ENCODE measurements at regions not wholly inside any gene's neighbourhood (a gene's known extent, or its start where the extent isn't known, plus 50 kb on each side); places are given as distances from the start of the nearest gene placed in this dataset.

DNA sequence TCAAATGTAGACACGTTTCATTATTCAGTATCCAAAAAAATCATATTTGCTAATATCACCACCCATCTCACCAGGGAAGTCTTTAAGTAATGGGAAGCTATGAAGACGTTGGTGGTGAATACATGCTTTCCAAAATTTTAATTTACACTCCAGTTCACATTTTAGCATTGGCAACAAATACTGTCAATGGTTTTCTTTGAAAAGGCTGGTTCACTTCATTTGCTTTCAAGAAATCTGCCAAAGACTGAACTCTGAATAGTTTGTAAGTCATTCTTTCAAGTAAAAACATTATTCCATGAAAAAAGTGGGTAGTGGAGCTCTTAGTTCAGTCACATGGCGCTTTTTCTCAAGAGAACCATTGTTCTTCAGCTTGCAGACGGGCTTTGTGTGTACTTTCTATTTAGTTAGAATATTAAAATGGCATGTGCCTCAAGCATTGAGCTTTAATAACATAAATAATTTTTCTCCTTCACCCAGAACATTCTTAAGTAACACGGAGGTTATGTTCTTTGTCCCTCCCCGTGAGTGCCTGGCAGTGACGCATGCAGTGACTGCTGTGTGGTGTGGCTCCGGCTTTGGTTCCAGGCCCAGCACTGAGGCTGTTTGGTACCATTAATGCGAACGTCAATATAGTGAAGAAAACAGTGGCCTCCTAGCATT, 300.0 kb upstream of the HDAC4 start:
- DNase-seq: no peak

DNA sequence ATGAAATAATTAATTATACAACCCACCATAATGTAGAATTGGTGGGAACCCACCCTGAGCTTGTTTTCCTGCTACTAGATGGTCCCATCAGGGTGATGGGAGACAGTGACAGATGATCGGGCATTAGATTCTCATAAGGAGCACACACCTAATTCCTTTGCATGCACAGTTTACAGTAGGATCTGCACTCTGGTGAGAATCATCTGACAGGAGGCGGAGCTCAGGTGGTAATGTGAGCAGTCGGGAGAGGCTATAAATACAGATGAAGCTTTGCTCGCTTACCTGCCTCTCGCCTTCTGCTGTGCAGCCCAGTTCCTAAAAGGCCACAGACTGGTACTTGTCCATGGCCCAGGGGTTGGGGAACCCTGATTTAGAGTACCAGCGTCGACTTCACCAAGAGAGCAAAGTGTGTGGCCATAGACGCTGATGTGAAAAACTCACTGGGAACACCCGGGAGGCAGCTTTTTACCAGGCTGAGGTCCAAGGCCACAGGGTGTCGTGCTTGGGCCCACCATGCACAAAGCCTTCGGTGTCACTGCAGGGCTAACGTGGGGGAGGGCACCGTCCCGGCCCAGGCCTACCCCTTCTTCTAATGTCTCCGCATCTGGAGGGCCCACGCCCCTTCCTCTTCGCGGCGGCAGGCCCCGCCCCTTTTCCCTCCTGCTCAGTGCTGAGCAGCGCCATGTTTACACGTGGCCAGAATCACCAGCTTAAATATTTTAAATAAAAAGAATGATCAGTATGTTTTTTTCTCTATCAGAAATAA, 296.8 kb upstream of the HDAC4 start:
- DNase-seq: no peak

DNA sequence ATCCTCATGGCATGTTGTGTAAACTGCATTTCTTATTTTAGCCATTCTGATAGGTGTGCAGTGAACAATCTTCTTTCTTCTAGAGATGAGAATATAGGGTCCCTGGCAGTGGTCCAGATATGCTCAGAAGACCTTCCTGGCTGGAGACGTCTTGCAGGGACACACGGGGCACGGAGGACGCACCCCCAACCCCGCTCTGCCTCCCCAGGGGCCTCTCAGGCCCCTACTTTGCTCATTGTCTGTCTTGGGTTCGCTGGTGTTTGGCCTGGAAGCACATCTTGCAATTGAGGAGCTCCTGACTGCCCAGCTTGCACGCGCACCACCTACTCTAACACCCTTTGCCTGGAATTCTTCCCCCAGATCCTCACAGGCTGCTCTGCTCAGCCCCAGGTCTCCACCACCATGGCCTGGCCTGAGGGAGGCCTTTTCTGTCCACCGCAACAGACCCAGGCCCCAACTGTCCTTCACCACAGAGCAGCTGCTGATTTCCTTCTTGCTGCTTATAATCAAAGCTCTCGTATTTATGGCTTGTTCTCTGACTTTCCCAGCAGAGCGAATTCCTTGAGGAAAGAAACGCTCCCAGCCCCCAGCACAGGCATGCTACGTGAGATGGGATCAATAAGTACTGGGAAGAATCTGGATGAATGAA, 295.9 kb upstream of the HDAC4 start:
- no peak for DNase-seq

DNA sequence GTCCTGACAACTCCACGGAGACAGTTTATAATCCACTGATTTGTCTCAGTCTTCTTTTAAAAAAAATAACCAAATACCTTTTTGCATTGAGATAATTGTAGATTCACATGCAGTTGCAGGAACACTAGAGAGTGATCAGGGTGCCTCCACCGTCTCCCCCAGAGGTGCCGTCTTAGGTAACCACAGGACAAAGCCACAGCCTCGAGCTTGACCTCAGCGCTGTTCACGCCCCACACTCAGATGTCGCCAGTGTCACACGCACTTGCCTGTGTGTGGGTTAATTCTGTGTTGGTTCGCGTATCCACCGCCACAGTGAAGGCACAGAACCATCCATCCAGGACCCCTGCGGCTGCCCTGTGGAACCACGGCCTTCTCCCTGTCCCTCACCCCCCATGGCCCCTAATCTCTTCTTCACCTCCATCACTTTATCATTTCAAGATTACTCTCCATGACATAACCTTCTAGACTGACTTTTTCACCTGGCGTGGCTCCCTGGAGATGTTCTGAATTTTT, 295.0 kb upstream of the HDAC4 start:
- no peak for DNase-seq

DNA sequence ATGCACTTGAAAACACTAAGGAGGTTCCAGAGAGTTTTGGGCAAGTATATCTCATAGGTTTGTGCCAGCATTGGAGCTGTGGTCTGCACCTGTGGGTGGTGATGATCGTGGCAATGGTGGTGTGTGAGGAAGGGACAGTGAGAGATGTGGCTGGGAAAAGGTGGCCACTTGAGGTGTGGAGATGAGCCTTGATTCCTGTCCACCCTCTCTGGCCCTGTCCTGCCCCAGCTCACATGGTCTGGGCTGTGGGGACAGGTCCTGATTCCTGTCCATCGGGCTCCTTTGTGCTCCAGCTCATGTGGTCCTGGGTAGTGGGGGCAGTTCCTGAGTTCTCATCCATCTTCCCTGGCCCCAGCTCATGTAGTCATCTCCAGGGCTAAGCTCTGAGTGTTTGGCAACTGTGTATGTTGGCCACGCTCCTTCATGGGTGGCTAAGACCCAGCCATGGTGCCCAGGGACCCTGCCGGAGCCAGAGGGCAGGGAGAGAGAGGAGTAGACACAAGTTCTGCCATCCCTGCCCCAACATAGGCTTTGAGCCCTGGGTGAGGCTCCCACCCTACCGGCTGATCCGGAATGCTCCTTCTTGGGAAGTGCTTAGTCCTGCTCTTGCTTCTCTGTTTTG, 294.4 kb upstream of the HDAC4 start:
- no peak for DNase-seq

DNA sequence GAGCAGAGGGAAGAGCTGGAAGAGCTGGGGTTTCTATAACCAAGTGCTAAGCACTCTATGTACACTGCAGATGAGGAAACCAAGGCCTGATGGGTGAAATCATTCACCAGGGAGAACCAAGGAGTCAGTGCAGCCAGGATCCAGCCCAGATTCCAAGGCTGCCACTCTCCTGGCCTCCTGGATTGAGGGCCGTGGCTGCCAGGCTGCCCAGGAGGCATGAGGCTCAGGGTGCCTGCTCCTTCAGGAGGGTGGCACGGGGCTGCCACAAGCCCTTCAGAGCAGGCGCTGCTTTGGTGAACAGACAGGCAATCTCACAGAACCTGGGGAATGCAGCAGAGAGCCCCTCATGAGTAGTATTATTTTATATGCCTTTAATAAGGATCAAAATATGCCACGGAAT, 293.7 kb upstream of the HDAC4 start:
- no peak for DNase-seq

DNA sequence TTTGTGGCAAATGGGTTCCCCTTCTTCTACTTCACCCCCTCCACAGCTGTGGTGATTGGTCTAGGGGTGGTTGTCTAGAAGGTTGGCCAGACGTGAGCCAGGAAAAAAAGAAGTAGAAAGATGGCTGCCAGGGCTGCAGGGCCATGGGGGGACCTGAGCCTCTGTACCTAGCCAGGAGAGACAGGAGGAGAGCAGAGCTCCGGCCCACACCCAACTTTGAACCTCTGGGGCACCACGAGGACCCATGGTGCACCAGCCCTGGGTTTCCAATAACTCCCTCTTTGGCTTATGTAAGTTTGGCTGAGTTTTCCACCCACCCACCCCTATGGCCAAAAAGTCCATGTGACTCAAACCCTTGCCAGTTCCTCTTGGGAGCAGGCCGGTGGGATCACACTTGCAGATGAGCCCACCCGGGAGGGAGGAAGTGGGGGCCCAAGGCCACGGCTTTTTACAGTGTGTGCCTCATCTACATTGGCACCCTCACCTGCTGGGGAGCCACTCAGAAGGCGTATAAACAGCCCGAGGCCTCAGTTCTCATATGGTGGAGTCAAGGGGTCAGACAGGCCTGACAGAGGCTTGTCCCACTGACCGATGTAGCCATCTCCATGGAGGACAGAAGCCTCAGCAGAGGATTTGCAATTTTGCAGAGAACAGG, 293.1 kb upstream of the HDAC4 start:
- no peak for DNase-seq

DNA sequence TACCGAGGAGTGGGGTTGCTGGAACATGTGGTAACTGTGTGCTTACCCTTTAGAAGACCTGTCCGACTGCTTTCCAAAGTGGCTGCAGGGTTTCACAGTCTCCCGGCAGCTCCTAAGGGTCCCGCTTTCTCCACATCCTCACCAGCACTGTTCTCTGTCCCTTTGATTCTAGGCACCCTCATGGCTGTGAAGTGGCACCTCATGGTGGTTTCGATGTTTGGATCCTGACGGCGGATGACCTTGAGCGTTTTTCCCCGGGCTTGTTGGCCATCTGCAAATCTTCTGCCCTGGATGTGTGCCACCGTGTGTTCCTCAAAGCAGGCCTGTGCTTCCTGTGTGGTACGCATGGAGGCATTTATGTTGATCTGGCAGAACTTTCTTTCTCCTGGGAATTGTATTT, 292.5 kb upstream of the HDAC4 start:
- DNase-seq: no peak

DNA sequence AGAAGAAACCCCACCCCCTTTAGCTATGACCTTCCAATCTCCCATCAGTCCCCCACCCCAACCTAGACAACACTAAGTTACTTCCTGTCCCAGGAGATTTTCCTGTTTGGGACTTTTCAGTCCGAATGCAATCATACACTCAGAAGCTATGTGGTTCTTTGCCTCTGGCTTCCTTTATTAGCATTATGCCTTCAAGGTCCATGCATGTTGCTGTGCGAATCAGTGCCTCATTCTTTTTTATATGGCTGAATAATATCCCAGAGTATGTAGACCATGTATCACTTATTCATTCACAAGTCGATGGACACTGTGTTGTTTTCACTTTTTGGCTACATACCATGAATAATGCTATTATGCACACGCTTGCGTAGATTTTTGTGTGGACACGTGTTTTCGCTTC, 292.1 kb upstream of the HDAC4 start:
- DNase-seq: no peak

DNA sequence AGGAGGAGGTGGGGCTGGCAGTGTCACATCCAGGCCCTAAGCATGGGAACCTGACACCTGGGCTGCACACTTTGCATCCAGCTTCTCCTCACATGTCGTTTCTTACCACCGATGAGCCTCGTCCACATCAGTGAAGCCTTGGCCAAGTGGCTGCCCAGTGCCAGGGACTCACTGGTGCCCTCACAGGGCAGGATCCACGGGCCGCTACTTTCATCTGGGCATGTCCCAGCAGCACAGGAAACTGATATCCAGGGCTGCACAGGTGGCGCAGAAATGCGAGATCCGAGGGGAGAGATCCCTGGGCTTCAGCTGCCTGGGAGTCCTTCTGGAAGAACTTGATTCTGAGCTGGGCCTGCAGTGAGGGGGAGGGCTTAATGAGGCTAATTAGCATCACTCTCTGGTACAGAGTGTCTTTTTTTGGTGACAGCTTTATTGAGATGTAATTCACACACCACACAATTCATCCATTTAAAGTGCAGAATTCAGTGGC, 291.6 kb upstream of the HDAC4 start:
- no peak for DNase-seq

DNA sequence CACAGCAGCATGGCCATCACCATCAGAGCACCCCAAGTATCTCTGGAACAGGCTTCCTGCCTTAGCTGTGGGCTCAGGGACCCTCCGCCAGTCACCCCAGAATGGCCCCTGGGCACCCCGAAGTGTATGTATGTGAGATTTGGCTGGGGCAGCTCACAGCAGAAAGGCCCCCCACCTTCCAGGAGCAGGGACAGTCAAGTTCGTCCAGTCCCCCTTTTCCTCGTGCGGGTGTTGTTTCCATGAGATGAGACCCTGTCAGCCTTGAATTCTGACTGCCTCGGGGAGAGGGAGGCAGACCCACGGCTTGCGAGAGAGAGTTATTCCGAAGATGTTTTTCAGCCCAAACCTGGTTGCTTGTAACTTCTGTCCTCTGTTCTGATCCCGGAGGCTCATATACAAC, 290.9 kb upstream of the HDAC4 start:
- no peak for DNase-seq

DNA sequence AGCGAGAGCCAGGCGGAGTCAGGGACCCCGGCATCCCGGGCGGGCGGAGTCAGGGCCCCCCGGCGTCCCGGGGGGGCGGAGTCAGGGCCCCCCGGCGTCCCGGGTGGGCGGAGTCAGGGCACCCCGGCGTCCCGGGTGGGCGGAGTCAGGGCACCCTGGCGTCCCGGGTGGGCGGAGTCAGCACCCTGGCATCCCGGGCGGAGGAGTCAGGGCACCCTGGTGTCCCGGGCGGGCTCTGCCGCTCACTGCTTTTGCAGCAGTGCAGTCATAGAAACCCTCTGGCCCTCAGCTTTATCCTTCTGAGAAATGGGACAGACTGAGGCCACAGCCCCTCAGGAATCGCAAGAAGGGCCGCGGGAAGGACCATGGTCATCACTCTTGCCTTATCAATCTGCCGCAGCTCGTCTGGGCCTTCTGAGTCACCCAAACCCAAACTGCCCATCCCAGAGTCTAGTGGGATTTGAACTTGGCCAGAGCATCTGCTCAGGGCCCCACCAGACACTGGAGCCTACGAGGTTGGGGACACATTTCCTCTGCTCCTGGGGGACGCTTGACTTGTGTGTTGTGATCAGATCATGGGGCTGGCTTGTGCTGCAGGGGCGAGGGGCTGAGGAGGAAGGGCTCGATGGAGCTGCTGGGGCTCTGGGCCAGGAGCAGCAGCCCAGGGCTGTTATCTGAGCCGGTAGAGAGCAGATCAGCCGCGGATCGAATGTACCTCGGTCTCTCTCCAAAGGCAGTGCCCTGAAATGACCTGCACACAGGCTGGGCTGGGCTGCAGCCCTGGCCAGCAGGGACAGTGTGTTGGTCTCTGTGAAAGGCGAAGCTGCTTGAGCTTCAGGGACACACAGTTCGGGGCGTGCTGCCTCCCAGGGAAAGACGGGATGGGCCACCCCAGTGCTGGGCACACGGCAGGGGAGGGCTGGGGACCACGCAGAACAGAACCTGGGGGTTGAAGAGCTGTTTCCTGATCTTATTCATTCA, 290.1 kb upstream of the HDAC4 start:
- no peak for DNase-seq

DNA sequence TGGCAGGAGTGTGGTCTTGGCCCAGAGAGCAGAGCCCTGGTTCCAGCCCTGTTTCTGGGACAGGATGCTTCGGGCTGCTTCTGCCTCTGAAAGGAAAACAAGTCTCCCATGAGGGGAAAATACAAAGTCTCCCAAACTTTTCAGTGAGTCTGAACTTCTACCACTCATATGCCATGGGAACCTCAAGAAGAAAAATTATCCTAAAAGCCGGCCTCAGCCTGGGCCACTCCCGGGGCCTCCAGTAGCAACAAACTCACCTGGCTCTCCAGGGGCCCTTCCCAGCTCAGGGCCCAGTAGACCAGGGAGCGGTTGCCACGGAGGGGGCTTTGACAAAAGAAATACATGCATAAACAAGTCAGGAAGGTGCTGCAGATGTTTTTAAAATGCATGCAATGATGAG, 289.2 kb upstream of the HDAC4 start:
- no peak for DNase-seq

DNA sequence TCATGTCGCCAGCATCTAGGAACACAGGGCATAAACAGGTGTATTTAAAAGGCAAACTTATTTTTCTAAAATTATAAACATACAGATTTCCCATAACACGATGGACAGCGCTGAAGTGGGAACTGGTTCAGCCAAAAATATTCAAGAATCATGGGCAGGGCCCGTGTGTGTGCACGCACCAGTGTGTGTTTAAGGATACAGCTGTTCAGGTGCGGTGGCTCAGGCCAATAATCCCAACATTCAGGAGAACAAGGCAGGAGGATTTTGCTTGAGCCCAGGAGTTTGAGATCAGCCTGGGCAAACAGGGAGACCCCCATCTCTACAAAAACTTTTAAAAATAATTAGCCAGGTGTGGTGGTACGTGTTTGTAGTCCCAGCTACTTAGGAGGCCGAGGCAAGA, 288.6 kb upstream of the HDAC4 start:
- no peak for DNase-seq

DNA sequence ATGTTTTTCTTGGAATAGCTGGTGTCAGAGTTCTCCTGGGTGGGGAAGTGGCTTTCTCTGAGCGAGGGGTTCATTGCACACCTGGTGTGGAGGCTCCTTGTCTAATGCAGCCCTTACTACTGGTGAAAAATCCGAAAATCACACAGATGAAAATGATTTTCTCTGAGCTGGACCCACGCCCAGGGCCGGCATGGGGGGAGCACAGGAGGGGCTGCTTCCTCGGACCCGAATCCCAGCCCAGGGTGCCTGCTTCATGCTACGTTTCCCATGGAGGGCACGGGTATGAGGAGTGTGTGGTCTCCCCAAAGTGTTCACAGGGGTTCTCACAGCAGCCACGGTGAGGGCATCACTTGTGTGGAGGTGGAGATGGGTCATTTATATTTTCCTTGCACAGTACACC, 288.0 kb upstream of the HDAC4 start:
- DNase-seq: no peak

DNA sequence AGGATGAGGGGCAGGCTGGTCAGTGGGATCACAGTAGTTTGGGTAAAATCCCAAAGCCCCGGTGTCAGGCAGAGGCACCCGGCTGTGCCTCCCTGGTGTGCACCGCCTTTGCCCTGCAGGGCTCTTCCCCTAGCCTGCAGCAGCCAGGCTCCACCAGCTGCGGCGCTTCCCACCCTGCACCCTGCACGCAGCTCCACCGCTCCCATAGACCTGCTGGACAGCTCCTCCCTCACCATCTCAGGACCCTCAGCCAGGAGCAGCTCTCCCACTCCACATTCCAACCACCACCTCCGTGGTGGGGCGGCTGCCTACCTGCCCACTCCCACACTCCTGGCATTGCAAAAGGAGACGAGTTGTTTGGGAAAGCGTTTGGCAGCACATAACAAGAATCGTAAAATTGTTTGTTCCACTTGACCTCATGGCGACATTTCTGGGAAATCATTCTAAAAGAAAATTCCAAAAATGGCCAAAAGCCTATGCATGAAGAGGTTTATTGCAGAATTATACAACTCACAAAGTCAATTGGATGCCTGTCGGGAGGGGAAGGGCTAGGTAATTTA, 287.4 kb upstream of the HDAC4 start:
- no peak for DNase-seq

DNA sequence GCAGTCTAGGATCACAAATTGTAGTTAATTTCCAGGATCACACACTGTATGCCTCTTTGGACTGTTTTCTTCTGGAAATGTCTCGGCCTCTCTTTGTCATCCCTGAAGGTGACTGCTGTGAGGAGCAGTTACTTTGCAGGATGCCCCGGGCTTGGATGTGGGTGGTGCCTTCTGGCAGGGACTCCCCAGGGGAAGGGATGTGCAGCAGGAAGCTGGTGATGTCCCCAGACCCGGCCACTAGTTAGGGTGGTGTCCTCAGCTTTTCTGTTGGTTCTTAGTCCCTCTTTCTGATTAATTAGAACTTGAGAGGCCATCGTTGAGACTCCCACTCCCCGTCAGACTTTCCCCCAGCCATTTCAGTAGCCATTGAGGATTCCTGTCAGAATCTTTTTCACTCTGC, 286.6 kb upstream of the HDAC4 start:
- no peak for DNase-seq

DNA sequence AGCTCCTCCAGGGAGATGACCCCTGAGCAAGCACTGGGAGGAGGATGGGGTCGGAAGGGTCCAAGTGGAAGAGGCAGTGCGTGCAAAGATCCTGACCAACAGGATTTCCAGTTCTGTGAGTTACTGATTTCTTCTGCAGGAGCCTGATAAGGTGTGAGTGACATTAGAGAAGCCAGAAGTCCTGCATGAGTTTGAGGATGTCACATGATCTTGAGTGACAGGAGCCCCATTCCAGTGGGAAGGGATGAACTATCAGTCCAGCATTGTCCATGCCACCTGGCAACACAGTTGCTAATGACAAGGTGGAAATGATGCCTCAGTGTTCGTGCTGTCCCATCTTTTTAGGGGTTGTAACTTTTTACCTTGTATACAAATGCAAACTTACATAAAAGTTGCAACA, 285.1 kb upstream of the HDAC4 start:
- no peak for DNase-seq

DNA sequence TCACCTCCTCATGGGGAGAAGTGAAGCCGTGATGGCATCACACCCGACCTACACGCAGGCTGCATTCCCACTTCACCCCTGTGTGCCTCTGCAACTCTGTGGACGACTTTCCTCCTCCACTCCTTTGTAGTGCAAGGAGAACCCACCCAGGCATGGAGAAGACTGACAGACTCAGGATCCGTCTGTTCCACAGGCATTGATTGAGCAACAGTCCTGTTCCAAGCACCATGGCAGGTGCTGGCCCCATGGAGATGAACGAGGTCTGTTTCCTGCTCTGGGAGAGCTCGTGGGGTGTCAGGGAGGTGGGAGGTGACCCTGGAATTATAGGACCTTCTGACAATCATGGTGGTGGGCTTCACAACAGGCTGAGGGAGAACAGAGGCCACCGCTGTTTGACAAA, 284.7 kb upstream of the HDAC4 start:
- no peak for DNase-seq

DNA sequence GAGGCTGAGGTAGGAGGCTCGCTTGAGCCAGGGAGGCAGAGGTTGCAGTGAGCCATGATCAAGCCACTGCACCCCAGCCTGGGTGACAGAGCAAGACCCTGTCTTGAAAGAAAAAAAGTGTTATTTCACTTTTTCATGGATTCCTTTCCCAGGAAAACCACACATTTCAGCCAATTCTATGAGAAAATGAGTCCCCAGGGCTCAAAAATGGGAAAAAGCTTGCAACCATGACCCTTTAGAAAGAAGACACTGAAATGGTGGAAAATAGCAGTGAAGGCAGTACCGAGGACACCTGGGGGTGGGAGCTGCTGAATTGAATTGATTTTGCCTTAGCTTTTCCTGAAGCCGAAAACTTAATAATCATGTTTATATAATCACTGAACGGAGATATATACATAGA, 284.2 kb upstream of the HDAC4 start:
- DNase-seq: no peak

DNA sequence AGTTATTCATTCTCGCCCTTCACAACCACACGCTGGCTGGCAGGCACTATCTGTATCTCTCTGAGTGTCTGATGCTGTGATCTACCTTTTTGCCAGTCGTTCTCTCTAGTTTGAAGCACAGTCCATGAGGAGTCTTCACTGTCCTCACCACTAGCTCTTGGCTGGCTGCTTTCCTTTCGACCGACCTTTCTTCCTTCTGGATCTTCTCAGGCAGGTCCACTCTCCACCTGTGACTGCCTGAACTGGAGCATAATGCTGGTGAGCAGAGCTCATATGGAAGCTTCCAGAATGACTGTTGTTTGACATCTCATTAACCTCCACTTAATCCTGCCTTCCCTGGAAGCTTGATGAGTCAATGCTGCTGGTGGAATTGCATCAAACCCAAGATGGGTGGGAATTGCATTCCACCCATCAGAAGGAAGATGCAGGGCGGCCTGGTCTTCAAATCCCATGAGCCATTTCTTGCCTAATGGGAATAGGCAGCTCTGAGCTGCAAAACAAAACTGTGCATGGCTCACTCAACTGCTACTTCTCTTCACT, 283.5 kb upstream of the HDAC4 start:
- no peak for DNase-seq
